IPS-NIHi7 (cell line): ENCODE measurements at regions not wholly inside any gene's neighbourhood (a gene's known extent, or its start where the extent isn't known, plus 50 kb on each side); places are given as distances from the start of the nearest gene placed in this dataset.

Experiments used
- DNase-seq: peaks from one replicate; pipeline ENCODE4 v3.0.0; 2012; ENCODE audit warnings: mixed read lengths; ENCODE audit errors: extremely low spot score

GRCh38 chr12:65624554-65625086, 199.7 kb upstream of the HMGA2 start:
- DNase-seq, result no peak

- no peak for DNase-seq
Measured at GRCh38 chr12:65628061-65628460, 196.2 kb upstream of the HMGA2 start.

GRCh38 chr12:65630555-65630954, 193.7 kb upstream of the HMGA2 start:
- no peak for DNase-seq

- no peak for DNase-seq
Measured at GRCh38 chr12:65631621-65632111, 192.6 kb upstream of the HMGA2 start.

GRCh38 chr12:65632131-65632855, 192.0 kb upstream of the HMGA2 start:
- no peak for DNase-seq

- no peak for DNase-seq
Measured at GRCh38 chr12:65634061-65634460, 190.2 kb upstream of the HMGA2 start.

GRCh38 chr12:65634626-65635331, 189.5 kb upstream of the HMGA2 start:
- DNase-seq, result no peak

- DNase-seq, result no peak
Measured at GRCh38 chr12:65636436-65636835, 187.8 kb upstream of the HMGA2 start.

GRCh38 chr12:65637150-65637549, 187.1 kb upstream of the HMGA2 start:
- no peak for DNase-seq

GRCh38 chr12:65637774-65638173, 186.5 kb upstream of the HMGA2 start:
- DNase-seq, result no peak

- no peak for DNase-seq
Measured at GRCh38 chr12:65638324-65638723, 186.0 kb upstream of the HMGA2 start.

GRCh38 chr12:65640489-65640901, 183.8 kb upstream of the HMGA2 start:
- no peak for DNase-seq

- DNase-seq, result no peak
Measured at GRCh38 chr12:65642061-65642661, 182.1 kb upstream of the HMGA2 start.

GRCh38 chr12:65643171-65643570, 181.1 kb upstream of the HMGA2 start:
- no peak for DNase-seq

- no peak for DNase-seq
Measured at GRCh38 chr12:65643595-65644386, 180.5 kb upstream of the HMGA2 start.

GRCh38 chr12:65646127-65646643, 178.1 kb upstream of the HMGA2 start:
- no peak for DNase-seq

- DNase-seq, result no peak
Measured at GRCh38 chr12:65647074-65647473, 177.2 kb upstream of the HMGA2 start.

- no peak for DNase-seq
Measured at GRCh38 chr12:65648461-65648860, 175.8 kb upstream of the HMGA2 start.

- DNase-seq, result no peak
Measured at GRCh38 chr12:65649126-65649525, 175.2 kb upstream of the HMGA2 start.

- no peak for DNase-seq
Measured at GRCh38 chr12:65651060-65651459, 173.2 kb upstream of the HMGA2 start.

- no peak for DNase-seq
Measured at GRCh38 chr12:65653321-65653720, 171.0 kb upstream of the HMGA2 start.
